Mucosa of descending colon (tissue), 3 donors: ENCODE measurements at regions not wholly inside any gene's neighbourhood (a gene's known extent, or its start where the extent isn't known, plus 50 kb on each side); places are given as distances from the start of the nearest gene placed in this dataset.

Experiments
- ATAC-seq: fragments of 200-7000 bp; cut with Tn5 transposase; one replicate; pipeline ENCODE4 v1.9.1; 2020; ENCODE audit warnings: mild to moderate bottlenecking, moderate library complexity
- DNase-seq, 3 donors: peaks; one replicate each; pipeline ENCODE4 v3.0.0-alpha.2; 2020
- H3K36me3 ChIP-seq: fragments of 200-600 bp; one replicate; pipeline ENCODE4 v1.8.0; 2021; ENCODE audit warnings: low read depth, mild to moderate bottlenecking
- H3K4me1 ChIP-seq: fragments of 200-600 bp; one replicate; pipeline ENCODE4 v1.8.0; 2021; ENCODE audit warnings: low read depth, mild to moderate bottlenecking
- H3K4me3 ChIP-seq: fragments of 200-600 bp; one replicate; pipeline ENCODE4 v1.8.0; 2021; ENCODE audit warnings: mild to moderate bottlenecking
- H3K9me3 ChIP-seq: fragments of 200-600 bp; one replicate; pipeline ENCODE4 v1.8.0; 2021; ENCODE audit warnings: mild to moderate bottlenecking
- intact Hi-C, 2 donors: fragments of 100-400 bp; cut with DNase I in 1 of 2; cut with micrococcal nuclease in 1 of 2; formaldehyde crosslinking; loops; one replicate each; pipeline versions ENCODE4 v1.11.0 to v1.11.1; 2022; cut with DNase I, micrococcal nuclease
- TF ChIP-seq, protein P1 (sequence below): fragments of 200-600 bp; IDR thresholded peaks from one replicate; pipeline ENCODE4 v1.8.0; 2022; ENCODE audit warnings: antibody characterized with exemption, mild to moderate bottlenecking
- donor health status: DM: no; HTN: no; CAD: no; lungs with moderate emphysema.
- donor health status: DM: no; HTN: no; CAD: no.
- donor health status: DM: no; HTN: yes; CAD: no.

DNA sequence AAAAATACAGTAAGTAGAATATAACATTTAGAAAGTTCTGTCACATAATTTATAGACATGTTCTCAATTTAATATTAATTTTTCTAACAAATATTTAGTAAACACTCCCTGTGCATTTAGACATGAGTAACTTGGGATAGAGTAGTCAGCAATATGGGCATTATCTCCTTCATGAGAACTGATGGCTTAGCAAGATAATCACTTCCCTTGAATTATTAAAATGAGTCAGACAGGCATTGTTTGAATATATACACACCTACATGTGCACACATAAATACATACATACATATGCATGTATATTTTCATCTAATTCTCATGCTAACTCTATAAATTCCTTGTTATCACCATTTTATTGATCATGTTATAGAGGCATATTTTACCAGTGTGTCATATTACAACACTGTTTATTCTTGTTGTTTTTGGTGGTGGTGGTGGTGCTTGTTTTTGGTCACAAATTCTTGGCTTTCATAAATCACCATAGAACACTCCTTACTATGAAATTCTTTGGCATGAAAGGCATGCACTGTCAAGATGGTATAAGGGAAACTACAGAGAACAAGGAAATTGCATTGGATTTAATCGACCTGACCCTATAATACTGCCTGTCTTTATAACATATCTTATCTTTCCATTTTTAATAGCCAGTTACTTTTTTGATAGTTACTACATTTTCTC lies 434.5 kb upstream of the MANEA start:
- no peaks in the 10 kb centered on the region for H3K9me3 ChIP-seq
- H3K4me3 ChIP-seq = no peak overlapping the region
- DNase-seq (no peak), ATAC-seq (no peak)
- TF ChIP-seq, protein P1, sequence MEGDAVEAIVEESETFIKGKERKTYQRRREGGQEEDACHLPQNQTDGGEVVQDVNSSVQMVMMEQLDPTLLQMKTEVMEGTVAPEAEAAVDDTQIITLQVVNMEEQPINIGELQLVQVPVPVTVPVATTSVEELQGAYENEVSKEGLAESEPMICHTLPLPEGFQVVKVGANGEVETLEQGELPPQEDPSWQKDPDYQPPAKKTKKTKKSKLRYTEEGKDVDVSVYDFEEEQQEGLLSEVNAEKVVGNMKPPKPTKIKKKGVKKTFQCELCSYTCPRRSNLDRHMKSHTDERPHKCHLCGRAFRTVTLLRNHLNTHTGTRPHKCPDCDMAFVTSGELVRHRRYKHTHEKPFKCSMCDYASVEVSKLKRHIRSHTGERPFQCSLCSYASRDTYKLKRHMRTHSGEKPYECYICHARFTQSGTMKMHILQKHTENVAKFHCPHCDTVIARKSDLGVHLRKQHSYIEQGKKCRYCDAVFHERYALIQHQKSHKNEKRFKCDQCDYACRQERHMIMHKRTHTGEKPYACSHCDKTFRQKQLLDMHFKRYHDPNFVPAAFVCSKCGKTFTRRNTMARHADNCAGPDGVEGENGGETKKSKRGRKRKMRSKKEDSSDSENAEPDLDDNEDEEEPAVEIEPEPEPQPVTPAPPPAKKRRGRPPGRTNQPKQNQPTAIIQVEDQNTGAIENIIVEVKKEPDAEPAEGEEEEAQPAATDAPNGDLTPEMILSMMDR = no peak
- intact Hi-C loops = no loop called here
- H3K4me1 ChIP-seq = no peaks in the 10 kb centered on the region
- H3K36me3 ChIP-seq = no peaks in the 10 kb centered on the region

DNA sequence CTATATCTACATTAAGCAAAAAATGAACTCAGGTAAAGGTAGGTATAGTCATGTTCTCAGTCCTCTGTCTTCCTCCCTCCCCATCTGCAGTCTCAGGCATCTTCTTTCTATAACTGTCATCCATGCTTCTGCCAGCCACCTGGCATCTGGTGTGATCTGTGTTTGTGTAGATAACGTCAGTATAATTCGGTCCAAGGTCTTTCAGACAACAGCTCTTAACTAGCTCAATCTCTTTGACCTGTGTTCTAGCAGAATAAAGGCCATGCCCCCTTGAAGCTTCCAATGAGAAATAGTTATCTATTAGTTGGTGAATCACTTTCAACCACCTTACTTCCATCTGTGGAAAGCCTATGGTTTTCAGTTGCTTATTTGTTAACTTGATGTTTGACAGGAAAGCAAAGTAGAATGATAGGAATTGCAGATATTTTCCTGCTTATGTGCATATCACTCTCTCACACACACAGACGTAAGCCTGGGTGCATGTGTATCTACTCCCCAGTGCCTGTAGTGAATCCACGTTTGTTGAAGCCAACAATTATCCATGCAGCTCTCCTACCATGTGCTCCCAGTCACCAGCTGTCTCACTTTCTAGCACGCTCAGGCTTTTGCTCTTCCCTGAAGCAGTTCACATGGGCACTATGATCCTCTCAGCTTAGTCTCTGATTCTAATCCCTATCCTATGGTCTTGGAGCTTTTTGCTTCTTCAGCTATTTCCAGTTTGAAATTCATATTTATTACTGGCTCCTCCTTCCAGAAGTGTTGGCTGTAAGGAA lies 433.7 kb upstream of the MANEA start:
- DNase-seq (no peak), ATAC-seq (no peak)
- no peak overlapping the region for H3K4me3 ChIP-seq
- H3K9me3 ChIP-seq = no peaks in the 10 kb centered on the region
- TF ChIP-seq, protein P1 = no peak
- intact Hi-C loops = no loop called here
- H3K36me3 ChIP-seq = no peaks in the 10 kb centered on the region
- no peaks in the 10 kb centered on the region for H3K4me1 ChIP-seq

DNA sequence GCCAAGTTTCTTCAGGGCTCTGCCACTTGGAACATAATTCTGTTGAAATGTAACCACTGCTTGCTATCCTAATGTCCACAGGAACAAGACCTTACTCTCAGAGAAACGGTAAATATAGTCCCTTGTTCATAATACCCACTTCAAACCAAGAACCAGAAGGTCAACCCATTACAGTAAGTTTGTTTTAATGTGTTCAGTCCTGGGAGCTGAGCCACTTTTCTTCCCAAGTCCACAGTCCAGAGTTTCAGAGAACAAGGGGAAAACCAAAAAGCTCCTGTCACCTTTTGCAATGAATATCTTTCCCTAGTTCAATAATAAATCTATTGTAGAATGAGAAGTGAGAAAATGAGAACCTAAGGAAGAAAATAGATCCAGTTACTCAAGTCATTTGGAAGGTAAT lies 431.9 kb upstream of the MANEA start:
- H3K4me1 ChIP-seq = no peaks in the 10 kb centered on the region
- ATAC-seq (no peak), DNase-seq (no peak)
- H3K4me3 ChIP-seq = no peak overlapping the region
- TF ChIP-seq, protein P1 = no peak
- intact Hi-C loops = no loop called here
- H3K36me3 ChIP-seq = no peaks in the 10 kb centered on the region
- no peaks in the 10 kb centered on the region for H3K9me3 ChIP-seq

DNA sequence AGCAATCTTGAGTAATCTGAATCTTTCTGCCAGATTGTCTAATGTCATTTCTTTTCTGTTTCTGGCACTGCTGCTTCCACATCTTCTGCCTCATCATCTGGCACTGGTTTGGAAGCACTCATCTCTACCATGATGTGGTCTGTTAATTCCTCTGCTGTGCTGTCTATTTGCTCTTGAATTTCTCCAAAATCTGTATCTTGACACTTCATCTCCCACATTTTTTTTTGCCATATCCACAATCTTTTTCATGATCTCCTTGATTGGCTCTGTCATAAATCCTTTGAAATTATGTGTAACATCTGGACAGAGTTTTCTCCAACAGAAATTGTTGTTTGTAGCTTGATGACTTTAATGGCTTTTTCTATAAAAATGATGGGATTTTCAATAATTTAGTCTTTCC lies 417.8 kb upstream of the MANEA start:
- no peaks in the 10 kb centered on the region for H3K9me3 ChIP-seq
- intact Hi-C loops = no loop called here
- TF ChIP-seq, protein P1 = no peak
- H3K36me3 ChIP-seq = no peaks in the 10 kb centered on the region
- no peak for ATAC-seq
- no peaks in the 10 kb centered on the region for H3K4me1 ChIP-seq
- DNase-seq = no peak
- H3K4me3 ChIP-seq = no peak overlapping the region

DNA sequence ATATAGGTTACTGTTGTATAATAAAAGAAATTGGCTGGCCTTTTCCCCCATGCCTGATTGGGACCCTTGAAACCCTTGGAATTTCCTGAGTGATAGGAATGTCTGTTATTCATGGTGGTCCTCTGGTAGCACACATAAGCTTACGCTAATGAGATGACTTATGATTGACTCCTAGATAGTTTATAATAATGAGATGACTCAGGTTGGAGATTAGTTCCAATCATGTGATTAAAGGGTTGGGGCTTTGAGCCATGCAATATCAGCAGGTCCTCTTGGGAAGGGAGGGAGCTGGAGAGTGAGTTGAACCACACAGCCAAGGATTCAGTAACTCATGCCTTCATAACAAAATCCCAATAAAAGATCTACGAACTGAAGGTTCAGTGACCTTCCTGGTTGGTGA lies 407.6 kb upstream of the MANEA start:
- DNase-seq = no peak
- ATAC-seq = no peak
- TF ChIP-seq, protein P1 = no peak
- Histone ChIP-seq H3K9me3 (no peaks in the 10 kb centered on the region), H3K4me3 (no peak overlapping the region), H3K4me1 (no peaks in the 10 kb centered on the region), H3K36me3 (no peaks in the 10 kb centered on the region)
- intact Hi-C loops = no loop called here
